GM12873 (cell line): ENCODE measurements at regions not wholly inside any gene's neighbourhood (a gene's known extent, or its start where the extent isn't known, plus 50 kb on each side); places are given as distances from the start of the nearest gene placed in this dataset.

Experiments used
- TF ChIP-seq, protein P1 (sequence below): IDR thresholded peaks from 2 replicates; pipeline ENCODE4 v1.5.1; 2012; ENCODE audit warnings: low read depth, mild to moderate bottlenecking, moderate library complexity, low read length, control low read depth; ENCODE audit not compliant: insufficient read depth; ENCODE audit errors: missing control alignments

DNA sequence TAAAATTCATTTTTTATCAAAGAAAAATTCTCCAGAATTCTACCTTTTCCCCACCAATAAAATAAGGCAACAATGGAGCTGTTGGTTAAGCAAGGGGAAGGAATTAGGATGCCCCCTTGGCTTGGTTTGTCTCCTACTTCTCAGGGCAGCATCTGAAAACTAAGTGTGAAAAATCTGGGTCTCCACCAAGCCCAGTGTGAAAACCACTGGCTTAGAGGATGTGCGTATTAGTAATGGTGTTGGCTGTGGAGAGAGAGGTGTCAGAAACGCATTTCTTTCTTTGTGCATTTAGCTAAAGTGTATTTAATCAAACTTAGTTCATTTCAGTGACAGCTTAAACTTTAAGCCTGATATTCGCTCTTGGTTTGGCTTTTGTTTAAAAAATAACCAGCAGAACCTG lies 662.7 kb downstream of the MCTP2 start:
- TF ChIP-seq, protein P1, sequence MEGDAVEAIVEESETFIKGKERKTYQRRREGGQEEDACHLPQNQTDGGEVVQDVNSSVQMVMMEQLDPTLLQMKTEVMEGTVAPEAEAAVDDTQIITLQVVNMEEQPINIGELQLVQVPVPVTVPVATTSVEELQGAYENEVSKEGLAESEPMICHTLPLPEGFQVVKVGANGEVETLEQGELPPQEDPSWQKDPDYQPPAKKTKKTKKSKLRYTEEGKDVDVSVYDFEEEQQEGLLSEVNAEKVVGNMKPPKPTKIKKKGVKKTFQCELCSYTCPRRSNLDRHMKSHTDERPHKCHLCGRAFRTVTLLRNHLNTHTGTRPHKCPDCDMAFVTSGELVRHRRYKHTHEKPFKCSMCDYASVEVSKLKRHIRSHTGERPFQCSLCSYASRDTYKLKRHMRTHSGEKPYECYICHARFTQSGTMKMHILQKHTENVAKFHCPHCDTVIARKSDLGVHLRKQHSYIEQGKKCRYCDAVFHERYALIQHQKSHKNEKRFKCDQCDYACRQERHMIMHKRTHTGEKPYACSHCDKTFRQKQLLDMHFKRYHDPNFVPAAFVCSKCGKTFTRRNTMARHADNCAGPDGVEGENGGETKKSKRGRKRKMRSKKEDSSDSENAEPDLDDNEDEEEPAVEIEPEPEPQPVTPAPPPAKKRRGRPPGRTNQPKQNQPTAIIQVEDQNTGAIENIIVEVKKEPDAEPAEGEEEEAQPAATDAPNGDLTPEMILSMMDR = no peak

DNA sequence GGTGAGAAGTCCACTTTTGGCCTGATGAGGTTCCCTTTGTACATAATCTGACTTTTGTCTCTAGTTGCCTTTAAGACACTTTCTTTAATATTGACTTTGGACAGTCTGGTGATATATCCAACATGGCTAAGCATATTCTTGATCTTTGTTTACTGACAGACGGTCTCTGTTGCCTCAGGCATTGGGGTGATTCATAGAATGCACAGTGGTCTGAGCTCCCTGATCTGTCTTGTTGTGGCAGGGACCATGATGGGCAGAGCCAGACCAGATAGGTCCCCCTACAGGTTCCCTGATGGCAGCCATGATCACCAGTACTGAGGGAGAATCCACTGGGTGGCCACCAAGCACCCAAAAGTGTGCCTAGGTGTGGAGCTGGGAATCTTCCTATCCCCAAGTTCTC lies 678.1 kb downstream of the MCTP2 start:
- TF ChIP-seq, protein P1 = no peak

DNA sequence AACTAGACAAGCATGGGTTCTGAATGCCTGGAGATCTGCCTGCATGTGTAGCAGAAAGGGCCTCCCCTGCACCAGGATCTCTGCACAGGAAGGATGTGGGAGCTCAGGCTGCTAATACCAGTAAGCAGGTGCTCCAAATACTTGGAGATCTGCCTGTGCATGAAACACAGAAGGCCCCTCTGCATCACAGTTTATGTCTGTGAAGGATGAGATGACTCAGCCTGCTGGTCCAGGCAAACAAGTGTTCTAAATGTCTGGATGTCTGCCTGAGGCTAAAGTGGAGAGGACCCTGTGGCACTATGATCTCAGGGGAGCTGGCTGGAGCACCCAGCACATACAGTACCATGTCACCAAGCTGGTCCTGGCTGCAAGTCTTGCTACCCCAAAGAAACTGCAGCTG lies 678.8 kb downstream of the MCTP2 start:
- TF ChIP-seq, protein P1 = no peak

DNA sequence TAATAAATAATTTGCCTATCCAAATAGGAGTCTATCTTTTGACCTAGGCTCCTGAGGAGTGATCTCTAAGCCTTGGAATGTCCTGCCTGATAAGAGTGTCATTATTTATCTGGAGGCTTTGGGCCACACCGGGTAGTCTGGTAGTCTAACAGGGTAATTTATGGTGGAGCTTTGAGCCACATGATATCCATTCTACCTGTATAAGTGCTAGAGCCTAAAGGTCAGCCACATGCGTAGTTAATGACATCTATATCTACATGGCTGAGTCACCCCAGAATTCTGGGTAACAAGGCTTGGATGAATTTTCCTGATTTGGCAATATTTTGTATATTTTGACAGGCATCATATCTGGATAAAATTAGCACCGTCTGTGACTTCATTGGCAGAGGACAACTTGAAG lies 681.4 kb downstream of the MCTP2 start:
- TF ChIP-seq, protein P1 = no peak

DNA sequence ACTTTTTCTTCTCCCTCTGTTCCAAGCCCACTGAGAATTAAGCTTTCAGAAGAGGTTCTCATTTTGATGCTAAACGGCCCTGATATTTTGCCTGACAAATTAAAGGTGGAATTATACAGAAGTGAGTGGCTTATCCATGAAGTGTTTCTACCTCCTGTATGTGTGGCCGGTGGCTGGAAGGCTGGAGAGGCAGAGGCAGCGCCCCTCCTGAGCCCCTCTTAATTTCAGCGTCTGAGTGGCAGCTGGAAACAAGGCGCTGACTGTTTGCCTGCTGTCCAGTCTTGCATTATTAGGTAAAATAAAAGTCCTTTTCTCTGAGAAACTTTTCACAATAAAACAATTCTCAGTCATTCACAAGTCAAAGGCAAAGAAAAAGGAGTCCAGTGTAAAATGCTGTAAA lies 685.7 kb downstream of the MCTP2 start:
- TF ChIP-seq, protein P1 = no peak

DNA sequence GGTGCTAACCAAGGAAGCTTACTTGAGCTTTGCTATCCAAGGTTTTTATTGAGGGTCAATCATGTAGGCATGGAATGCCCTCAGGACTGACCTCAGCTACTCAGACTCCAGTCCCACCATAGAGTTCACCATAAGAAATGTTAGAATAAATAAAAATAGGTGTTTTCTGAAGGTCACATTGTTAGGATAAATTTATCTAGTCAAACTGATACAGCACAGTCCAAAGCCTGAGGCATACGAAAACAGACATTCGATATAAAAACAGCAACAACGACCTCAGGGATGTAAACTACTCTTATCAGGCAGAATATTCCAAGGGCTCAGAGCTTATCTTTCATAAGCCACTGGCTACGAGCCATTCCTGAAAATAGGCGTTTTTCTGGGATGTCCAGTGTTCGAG lies 690.6 kb downstream of the MCTP2 start:
- TF ChIP-seq, protein P1 = no peak

DNA sequence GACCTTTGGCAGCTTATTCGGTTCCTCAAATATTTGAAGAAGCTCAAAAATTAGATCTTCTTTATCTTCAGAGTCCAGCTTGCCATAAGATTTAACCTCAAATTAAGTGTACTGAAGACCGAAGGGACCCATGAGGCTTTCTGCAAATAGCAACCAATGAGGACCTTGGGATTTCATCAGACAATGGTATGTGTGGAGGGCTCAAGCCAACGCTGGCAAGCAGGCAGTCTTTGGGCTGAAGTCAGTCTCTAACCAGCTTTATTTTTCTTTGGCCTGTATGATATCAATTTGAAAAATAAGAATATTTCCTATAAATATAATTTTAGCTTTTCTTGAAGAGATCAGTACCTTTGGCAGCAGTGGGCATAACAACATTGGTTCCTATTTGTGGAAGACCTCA lies 692.7 kb downstream of the MCTP2 start:
- TF ChIP-seq, protein P1 = no peak

DNA sequence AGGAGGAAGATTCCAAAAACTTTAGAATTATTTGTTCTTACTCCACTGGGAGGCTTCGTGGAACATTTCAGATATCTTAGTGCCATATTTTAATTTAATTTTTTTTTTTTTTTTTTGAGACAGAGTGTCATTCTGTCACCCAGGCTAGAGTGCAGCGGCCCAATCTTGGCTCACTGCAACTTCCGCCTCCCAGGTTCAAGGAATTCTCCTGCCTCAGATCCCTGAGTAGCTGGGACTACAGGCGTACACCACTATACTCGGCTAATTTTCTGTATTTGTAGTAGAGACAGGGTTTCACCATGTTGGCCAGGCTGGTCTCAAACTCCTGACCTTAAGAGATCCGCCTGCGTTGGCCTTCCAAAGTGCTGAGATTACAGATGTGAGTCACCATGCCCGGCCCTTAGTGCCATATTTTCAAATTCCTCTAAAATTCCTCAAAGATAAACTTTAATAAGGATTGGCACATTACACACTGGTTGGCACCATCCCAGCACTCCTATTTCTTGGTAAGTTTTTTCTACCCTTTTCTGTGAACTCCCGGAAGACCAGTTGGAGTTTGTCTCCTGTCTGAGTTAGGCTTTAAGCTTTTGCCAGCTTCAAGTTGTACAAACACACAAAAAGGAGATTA lies 693.7 kb downstream of the MCTP2 start:
- TF ChIP-seq, protein P1 = no peak
